ENCODE measurements at regions not wholly inside any gene's neighbourhood (a gene's known extent, or its start where the extent isn't known, plus 50 kb on each side); places are given as distances from the start of the nearest gene placed in this dataset.

DNA sequence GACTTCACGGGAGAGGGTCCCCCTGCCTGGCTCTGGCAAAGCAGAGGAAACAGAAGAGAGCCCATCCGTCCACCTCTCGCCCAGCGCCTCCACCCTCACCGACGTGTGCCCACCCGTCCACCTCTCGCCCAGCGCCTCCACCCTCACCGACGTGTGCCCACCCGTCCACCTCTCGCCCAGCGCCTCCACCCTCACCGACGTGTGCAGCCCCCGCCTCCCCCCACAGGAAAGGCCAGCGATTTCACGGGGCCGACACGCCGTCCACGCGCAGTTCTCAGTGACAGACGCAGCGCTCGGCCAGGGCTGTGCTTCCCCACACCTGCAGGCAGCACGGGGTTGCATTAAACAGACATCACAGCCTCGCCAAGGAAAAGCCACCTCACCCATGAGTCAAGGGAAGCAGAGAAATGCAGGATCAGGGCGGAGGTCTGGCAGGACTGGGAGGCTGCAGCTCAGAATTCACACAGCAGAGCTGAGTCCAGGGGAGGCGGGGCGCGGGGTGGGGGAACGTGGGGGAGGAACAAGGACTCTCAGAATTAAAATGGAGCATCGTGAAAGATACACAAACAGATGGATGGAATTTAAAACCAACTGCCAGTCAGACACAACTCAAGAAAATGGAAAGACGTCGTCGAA lies 377.7 kb downstream of the BRD1 start:
- Histone ChIP-seq H3K9me3 (ENCODE audit: low read depth) (no peaks in the 10 kb centered on the region), H3K27me3 (peaks cover 15% of the 10 kb centered on the region), H3K27ac (no peak overlapping the region), H3K4me1 (ENCODE audit: low read depth) (peaks cover 6% of the 10 kb centered on the region), H3K4me3 (no peak overlapping the region), H3K36me3 (no peaks in the 10 kb centered on the region)
- peak in 1 of 2 donors; percentile 31 for DNase-seq (ENCODE audit: low read depth in 1 of 2, low spot score in 1 of 2)
- TF ChIP-seq, protein P1, sequence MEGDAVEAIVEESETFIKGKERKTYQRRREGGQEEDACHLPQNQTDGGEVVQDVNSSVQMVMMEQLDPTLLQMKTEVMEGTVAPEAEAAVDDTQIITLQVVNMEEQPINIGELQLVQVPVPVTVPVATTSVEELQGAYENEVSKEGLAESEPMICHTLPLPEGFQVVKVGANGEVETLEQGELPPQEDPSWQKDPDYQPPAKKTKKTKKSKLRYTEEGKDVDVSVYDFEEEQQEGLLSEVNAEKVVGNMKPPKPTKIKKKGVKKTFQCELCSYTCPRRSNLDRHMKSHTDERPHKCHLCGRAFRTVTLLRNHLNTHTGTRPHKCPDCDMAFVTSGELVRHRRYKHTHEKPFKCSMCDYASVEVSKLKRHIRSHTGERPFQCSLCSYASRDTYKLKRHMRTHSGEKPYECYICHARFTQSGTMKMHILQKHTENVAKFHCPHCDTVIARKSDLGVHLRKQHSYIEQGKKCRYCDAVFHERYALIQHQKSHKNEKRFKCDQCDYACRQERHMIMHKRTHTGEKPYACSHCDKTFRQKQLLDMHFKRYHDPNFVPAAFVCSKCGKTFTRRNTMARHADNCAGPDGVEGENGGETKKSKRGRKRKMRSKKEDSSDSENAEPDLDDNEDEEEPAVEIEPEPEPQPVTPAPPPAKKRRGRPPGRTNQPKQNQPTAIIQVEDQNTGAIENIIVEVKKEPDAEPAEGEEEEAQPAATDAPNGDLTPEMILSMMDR (IDR thresholded peaks at IDR 0.05; ENCODE audit: low read depth, low read length) = no peak

DNA sequence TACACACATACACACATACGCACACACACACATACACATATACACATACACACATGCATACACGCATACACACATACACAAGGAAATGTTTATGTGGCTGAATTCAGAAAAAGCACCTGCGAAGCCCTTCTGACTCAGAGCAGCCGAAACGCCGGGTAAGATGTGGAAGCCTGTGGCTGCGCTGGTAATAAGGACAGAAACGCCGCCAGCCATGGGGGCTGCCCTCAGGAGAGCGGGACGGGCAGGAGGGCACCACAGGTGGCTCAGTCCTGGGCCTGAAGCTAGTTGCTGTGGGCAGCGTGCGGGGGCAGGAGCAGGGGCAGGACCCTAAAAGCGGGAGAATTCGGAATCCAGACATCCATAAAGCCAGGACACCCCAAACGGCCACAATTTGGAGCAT lies 378.3 kb downstream of the BRD1 start:
- Histone ChIP-seq H3K4me3 (no peak overlapping the region), H3K27ac (no peak overlapping the region), H3K9me3 (ENCODE audit: low read depth) (no peaks in the 10 kb centered on the region), H3K27me3 (peaks cover 15% of the 10 kb centered on the region), H3K36me3 (no peaks in the 10 kb centered on the region), H3K4me1 (ENCODE audit: low read depth) (peaks cover 6% of the 10 kb centered on the region)
- TF ChIP-seq, protein P1 (IDR thresholded peaks at IDR 0.05; ENCODE audit: low read depth, low read length) = no peak
- no peak for DNase-seq (ENCODE audit: low read depth in 1 of 2, low spot score in 1 of 2)

DNA sequence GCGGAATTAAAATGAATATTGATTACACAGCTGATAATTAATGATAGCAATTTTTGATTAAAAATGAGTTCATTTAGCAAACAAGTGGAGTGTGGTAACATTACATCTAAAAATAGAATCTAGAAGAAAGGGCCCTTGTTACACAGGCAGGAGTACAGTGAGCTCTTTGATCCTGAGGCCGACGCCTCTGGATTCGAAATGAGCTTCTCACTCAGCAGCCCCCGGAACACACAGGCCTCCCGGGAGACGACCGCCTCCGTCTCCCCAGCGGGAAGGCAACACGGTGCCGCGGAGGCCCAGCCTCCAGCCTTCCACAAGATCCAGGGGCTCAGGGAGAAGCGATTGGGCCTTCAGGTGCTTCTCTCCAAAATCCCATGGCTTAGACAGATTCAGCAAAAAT lies 379.1 kb downstream of the BRD1 start:
- Histone ChIP-seq H3K9me3 (ENCODE audit: low read depth) (no peaks in the 10 kb centered on the region), H3K27ac (no peak overlapping the region), H3K27me3 (peaks cover 15% of the 10 kb centered on the region), H3K4me3 (no peak overlapping the region), H3K36me3 (no peaks in the 10 kb centered on the region), H3K4me1 (ENCODE audit: low read depth) (peaks cover 6% of the 10 kb centered on the region)
- no peak for DNase-seq (ENCODE audit: low read depth in 1 of 2, low spot score in 1 of 2)
- TF ChIP-seq, protein P1 (IDR thresholded peaks at IDR 0.05; ENCODE audit: low read depth, low read length) = no peak

GRCh38 chr22:49447837-49448236 lies 379.8 kb downstream of the BRD1 start:
- Histone ChIP-seq H3K9me3 (ENCODE audit: low read depth) (no peaks in the 10 kb centered on the region), H3K4me1 (ENCODE audit: low read depth) (peaks cover 6% of the 10 kb centered on the region), H3K36me3 (no peaks in the 10 kb centered on the region), H3K4me3 (no peak overlapping the region), H3K27ac (no peak overlapping the region), H3K27me3 (peaks cover 15% of the 10 kb centered on the region)
- no peak for DNase-seq (ENCODE audit: low read depth in 1 of 2, low spot score in 1 of 2)
- TF ChIP-seq, protein P1 (IDR thresholded peaks at IDR 0.05; ENCODE audit: low read depth, low read length) = no peak

DNA sequence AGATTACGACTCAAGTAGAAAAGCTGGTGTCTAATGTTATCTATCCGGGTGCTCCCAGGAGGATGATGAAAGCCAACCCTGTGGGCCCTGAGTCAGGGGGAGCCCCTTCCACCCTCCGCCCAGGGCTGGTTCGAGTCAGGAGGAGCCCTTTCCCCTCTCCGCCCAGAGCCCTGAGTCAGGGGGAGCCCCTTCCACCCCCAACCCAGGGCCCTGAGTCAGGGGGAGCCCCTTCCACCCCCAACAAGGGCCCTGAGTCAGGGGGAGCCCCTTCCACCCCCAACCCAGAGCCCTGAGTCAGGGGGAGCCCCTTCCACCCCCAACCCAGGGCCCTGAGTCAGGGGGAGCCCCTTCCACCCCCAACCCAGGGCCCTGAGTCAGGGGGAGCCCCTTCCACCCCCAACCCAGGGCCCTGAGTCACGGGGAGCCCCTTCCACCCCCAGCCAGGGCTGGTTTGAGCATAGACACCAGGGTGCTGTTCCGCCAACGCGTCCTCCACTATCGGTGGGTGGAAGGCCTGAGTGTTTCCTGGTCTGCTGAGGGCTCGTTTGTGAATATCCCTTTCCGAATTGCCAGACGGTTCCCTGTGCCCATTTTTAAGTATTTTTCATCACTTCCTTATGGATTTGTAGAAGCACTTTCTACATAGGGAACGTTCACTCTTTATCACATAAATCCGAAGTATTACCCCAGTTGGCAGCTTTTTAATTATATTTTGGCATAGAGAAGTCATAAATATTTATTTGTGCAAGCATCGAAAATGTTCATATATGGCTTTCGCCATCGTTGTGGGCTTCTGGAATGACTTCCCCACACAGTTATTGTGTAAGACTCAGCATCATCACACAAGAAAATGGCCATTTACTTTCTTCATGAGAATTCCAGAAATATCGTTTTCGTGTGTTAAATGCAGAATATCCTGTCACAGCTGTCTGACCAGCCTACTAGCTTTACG lies 380.6 kb downstream of the BRD1 start:
- Histone ChIP-seq H3K9me3 (ENCODE audit: low read depth) (no peaks in the 10 kb centered on the region), H3K36me3 (no peaks in the 10 kb centered on the region), H3K4me1 (ENCODE audit: low read depth) (peaks cover 6% of the 10 kb centered on the region), H3K27ac (no peak overlapping the region), H3K4me3 (no peak overlapping the region), H3K27me3 (peaks cover 15% of the 10 kb centered on the region)
- TF ChIP-seq, protein P1 (IDR thresholded peaks at IDR 0.05; ENCODE audit: low read depth, low read length) = no peak
- DNase-seq (ENCODE audit: low read depth in 1 of 2, low spot score in 1 of 2) = no peak
